ENCODE measurements at regions not wholly inside any gene's neighbourhood (a gene's known extent, or its start where the extent isn't known, plus 50 kb on each side); places are given as distances from the start of the nearest gene placed in this dataset.
"Not testable (repeated sequence)": the region's sequence is repeated elsewhere in the genome, so short reads cannot be mapped to it uniquely, and the experiment has no call there.

GRCh38 chr2:92072461-92073035 is 2798.7 kb upstream of the TEKT4 start:
- peak; percentile 38 for DNase-seq

- peak; percentile 36 for DNase-seq
Measured at GRCh38 chr2:92073036-92073814, 2798.0 kb upstream of the TEKT4 start.

- no peak for DNase-seq
Measured at GRCh38 chr2:92073815-92074548, 2797.2 kb upstream of the TEKT4 start.

GRCh38 chr2:92074549-92074898 is 2796.7 kb upstream of the TEKT4 start:
- peak; percentile 38 for DNase-seq

GRCh38 chr2:92075363-92075762 is 2795.9 kb upstream of the TEKT4 start:
- not testable (repeated sequence) for DNase-seq

All from activated effector memory CD4-positive, alpha-beta T cell treated with anti-CD3 and anti-CD28 coated beads, Interleukin-2, amount 50 U/mL, for 16 hours (primary cell).